ENCODE measurements at regions not wholly inside any gene's neighbourhood (a gene's known extent, or its start where the extent isn't known, plus 50 kb on each side); places are given as distances from the start of the nearest gene placed in this dataset.

DNA sequence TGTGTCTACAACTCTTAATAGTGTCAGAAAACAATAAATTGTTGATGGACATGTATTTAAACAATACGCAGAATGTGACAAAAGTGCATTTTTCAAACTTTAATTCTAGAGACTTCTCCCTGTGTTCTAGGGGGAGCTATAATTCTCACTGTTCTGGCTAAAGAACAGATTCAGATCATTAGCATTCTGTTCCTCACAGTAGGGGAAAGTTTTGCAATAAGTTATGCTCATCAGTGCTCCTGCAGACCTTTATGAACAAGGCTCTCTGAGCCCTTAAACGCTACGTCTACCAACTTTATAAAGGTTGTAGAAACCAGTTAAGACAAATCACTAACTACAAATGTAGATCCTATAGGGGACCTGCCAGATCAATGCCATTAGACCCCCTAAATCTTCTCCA, 444.2 kb downstream of the SQOR start (continued):
- TF ChIP-seq, protein P1, sequence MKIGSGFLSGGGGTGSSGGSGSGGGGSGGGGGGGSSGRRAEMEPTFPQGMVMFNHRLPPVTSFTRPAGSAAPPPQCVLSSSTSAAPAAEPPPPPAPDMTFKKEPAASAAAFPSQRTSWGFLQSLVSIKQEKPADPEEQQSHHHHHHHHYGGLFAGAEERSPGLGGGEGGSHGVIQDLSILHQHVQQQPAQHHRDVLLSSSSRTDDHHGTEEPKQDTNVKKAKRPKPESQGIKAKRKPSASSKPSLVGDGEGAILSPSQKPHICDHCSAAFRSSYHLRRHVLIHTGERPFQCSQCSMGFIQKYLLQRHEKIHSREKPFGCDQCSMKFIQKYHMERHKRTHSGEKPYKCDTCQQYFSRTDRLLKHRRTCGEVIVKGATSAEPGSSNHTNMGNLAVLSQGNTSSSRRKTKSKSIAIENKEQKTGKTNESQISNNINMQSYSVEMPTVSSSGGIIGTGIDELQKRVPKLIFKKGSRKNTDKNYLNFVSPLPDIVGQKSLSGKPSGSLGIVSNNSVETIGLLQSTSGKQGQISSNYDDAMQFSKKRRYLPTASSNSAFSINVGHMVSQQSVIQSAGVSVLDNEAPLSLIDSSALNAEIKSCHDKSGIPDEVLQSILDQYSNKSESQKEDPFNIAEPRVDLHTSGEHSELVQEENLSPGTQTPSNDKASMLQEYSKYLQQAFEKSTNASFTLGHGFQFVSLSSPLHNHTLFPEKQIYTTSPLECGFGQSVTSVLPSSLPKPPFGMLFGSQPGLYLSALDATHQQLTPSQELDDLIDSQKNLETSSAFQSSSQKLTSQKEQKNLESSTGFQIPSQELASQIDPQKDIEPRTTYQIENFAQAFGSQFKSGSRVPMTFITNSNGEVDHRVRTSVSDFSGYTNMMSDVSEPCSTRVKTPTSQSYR (CRISPR knock-in tag; IDR thresholded peaks at IDR 0.05; ENCODE audit: borderline replicate concordance): no peak
- TF ChIP-seq GZF1 (CRISPR knock-in tag; IDR thresholded peaks at IDR 0.05): no peak
- TF ChIP-seq SP2 (CRISPR knock-in tag; IDR thresholded peaks at IDR 0.05): no peak
- TF ChIP-seq PRPF4 (IDR thresholded peaks at IDR 0.05; ENCODE audit: low read depth, low read length, poor library complexity, severe bottlenecking): no peak
- TF ChIP-seq HNRNPL (IDR thresholded peaks at IDR 0.05; ENCODE audit: low read depth, low read length): no peak
- no peak for TF ChIP-seq PCBP2 (optimal IDR thresholded peaks at IDR 0.05; ENCODE audit: low read depth, low read length, poor library complexity, severe bottlenecking)
- TF ChIP-seq, protein P2, sequence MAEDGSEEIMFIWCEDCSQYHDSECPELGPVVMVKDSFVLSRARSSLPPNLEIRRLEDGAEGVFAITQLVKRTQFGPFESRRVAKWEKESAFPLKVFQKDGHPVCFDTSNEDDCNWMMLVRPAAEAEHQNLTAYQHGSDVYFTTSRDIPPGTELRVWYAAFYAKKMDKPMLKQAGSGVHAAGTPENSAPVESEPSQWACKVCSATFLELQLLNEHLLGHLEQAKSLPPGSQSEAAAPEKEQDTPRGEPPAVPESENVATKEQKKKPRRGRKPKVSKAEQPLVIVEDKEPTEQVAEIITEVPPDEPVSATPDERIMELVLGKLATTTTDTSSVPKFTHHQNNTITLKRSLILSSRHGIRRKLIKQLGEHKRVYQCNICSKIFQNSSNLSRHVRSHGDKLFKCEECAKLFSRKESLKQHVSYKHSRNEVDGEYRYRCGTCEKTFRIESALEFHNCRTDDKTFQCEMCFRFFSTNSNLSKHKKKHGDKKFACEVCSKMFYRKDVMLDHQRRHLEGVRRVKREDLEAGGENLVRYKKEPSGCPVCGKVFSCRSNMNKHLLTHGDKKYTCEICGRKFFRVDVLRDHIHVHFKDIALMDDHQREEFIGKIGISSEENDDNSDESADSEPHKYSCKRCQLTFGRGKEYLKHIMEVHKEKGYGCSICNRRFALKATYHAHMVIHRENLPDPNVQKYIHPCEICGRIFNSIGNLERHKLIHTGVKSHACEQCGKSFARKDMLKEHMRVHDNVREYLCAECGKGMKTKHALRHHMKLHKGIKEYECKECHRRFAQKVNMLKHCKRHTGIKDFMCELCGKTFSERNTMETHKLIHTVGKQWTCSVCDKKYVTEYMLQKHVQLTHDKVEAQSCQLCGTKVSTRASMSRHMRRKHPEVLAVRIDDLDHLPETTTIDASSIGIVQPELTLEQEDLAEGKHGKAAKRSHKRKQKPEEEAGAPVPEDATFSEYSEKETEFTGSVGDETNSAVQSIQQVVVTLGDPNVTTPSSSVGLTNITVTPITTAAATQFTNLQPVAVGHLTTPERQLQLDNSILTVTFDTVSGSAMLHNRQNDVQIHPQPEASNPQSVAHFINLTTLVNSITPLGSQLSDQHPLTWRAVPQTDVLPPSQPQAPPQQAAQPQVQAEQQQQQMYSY (CRISPR knock-in tag; IDR thresholded peaks at IDR 0.05): no peak
- TF ChIP-seq DMAP1 (CRISPR knock-in tag; IDR thresholded peaks at IDR 0.05): no peak
